A549 (cell line): ENCODE measurements at regions not wholly inside any gene's neighbourhood (a gene's known extent, or its start where the extent isn't known, plus 50 kb on each side); places are given as distances from the start of the nearest gene placed in this dataset.
A peak's percentile ranks its signal among the peaks of the same experiment; 100 is the strongest.
"Not testable (repeated sequence)": the region's sequence is repeated elsewhere in the genome, so short reads cannot be mapped to it uniquely, and the experiment has no call there.

ENCODE experiments used
- ATAC-seq, 2 experiments: fragments of 200-7000 bp in 1 of 2; fragments of >200 bp in 1 of 2; cut with Nextera tagmentation in 1 of 2; cut with Tn5 transposase in 1 of 2; 3 replicates each; pipeline versions ENCODE4 v1.8.0 to v1.9.1; 2018 to 2020; ENCODE audit warnings: mild to moderate bottlenecking in 1 of 2, moderate library complexity in 1 of 2
- CTCF ChIA-PET: fragments of 300-600 bp; sonication (Branson Sonifier 250); formaldehyde crosslinking; extraction: SDS; loops from one replicate; lab custom pipeline; 2021; ENCODE audit warnings: antibody characterized with exemption, inconsistent platforms; lab: Yijun Ruan, JAX
- POLR2A ChIA-PET: fragments of 350-600 bp; formaldehyde crosslinking; extraction: SDS; loops from one replicate; lab custom pipeline; 2021; ENCODE audit warnings: antibody characterized with exemption, inconsistent platforms; lab: Yijun Ruan, JAX
- DNase-seq, 2 experiments: peaks; one replicate each; pipeline versions ENCODE4 v3.0.0 to v3.0.0-alpha.2; 2011 to 2016; ENCODE audit warnings: low read depth in 1 of 2, low spot score in 1 of 2
- FAIRE-seq: peaks from 2 replicates; lab custom pipeline; 2011; peaks lifted over from hg19 to GRCh38; lab: Jason Lieb, UNC
- H3K27ac ChIP-seq, 2 experiments: fragments of >200 bp; sonication (Bioruptor Twin); formaldehyde crosslinking; 3 replicates each; pipeline ENCODE4 v1.5.1; 2016 to 2017
- H3K4me1 ChIP-seq: fragments of >200 bp; sonication (Bioruptor Twin); formaldehyde crosslinking; 3 replicates; pipeline ENCODE4 v1.6.1; 2016
- H3K4me2 ChIP-seq: fragments of >200 bp; sonication (Bioruptor Twin); formaldehyde crosslinking; 3 replicates; pipeline ENCODE4 v1.6.1; 2016
- H3K4me3 ChIP-seq: fragments of >200 bp; sonication (Bioruptor Twin); formaldehyde crosslinking; 3 replicates; pipeline ENCODE4 v1.5.1; 2016
- H3K9me3 ChIP-seq: fragments of >200 bp; sonication (Bioruptor Twin); formaldehyde crosslinking; 3 replicates; pipeline ENCODE4 v1.6.1; 2016
- CEBPB ChIP-seq, 2 experiments: fragments of >200 bp in 1 of 2; sonication (Bioruptor Twin) in 1 of 2; formaldehyde crosslinking in 1 of 2; IDR thresholded peaks; 2 replicates each; pipeline ENCODE4 v1.6.1; 2012 to 2016
- EHMT2 ChIP-seq: fragments of 200-600 bp; sonication (generic); IDR thresholded peaks from 2 replicates; pipeline ENCODE4 v1.6.1; 2016; ENCODE audit warnings: antibody characterized with exemption, low read depth, mild to moderate bottlenecking, moderate library complexity
- FOSB ChIP-seq: fragments of 250-450 bp; sonication (Bioruptor Pico); IDR thresholded peaks from 2 replicates; pipeline ENCODE4 v1.5.0; 2020; ENCODE audit warnings: mild to moderate bottlenecking, moderate library complexity
- FOSL2 ChIP-seq, 2 experiments: fragments of 450-650 bp in 1 of 2; fragments of >200 bp in 1 of 2; sonication (Bioruptor Twin) in 1 of 2; formaldehyde crosslinking; IDR thresholded peaks; 2 replicates each; pipeline versions ENCODE4 v1.5.0 to v1.6.1; 2016 to 2020; ENCODE audit warnings: mild to moderate bottlenecking in 1 of 2, moderate library complexity in 1 of 2
- HDAC2 ChIP-seq: fragments of 200-600 bp; sonication (generic); IDR thresholded peaks from 2 replicates; pipeline ENCODE4 v1.6.1; 2016
- HOXA7 ChIP-seq: fragments of 250-450 bp; sonication (Bioruptor Pico); IDR thresholded peaks from 2 replicates; pipeline ENCODE4 v1.5.0; 2020; ENCODE audit warnings: mild to moderate bottlenecking, moderate library complexity
- HOXB13 ChIP-seq: fragments of 250-450 bp; sonication (Bioruptor Pico); IDR thresholded peaks from 2 replicates; pipeline ENCODE4 v1.5.0; 2020; ENCODE audit warnings: low read depth, mild to moderate bottlenecking, moderate library complexity
- MAFK ChIP-seq: fragments of 450-650 bp; IDR thresholded peaks from 2 replicates; pipeline ENCODE4 v1.6.1; 2014; ENCODE audit not compliant: partially characterized antibody
- RAD21 ChIP-seq, 2 experiments: fragments of >200 bp in 1 of 2; sonication (Bioruptor Twin) in 1 of 2; formaldehyde crosslinking in 1 of 2; IDR thresholded peaks in 1 of 2; conservative IDR thresholded peaks in 1 of 2; 2 replicates in 1 of 2; 3 replicates in 1 of 2; pipeline ENCODE4 v1.6.1; 2012 to 2018; ENCODE audit warnings: inconsistent platforms in 1 of 2
- RNF2 ChIP-seq: fragments of 200-600 bp; sonication (generic); IDR thresholded peaks from 2 replicates; pipeline ENCODE4 v1.6.1; 2016; ENCODE audit warnings: low read depth, mild to moderate bottlenecking, antibody characterized with exemption, moderate library complexity, borderline replicate concordance
- WGBS: methylation state at CpG from one replicate; pipeline ENCODE4 v1.1.6; 2017; ENCODE audit errors: missing lambda C conversion rate; 5-methylcytosine and 5-hydroxymethylcytosine counted together
- TF ChIP-seq, protein P1 (sequence below): IDR thresholded peaks from 2 replicates; pipeline ENCODE4 v1.6.1; 2012
- TF ChIP-seq, protein P2 (sequence below): fragments of 200-600 bp; sonication (generic); IDR thresholded peaks from 2 replicates; pipeline ENCODE4 v1.6.1; 2016; ENCODE audit warnings: antibody characterized with exemption, mild to moderate bottlenecking, moderate library complexity
- TF ChIP-seq, protein P3 (sequence below): IDR thresholded peaks from 2 replicates; pipeline ENCODE4 v1.6.1; 2012; ENCODE audit warnings: low read depth, borderline replicate concordance
- TF ChIP-seq, protein P4 (sequence below): fragments of 250-450 bp; sonication (Bioruptor Pico); IDR thresholded peaks from 2 replicates; pipeline ENCODE4 v1.5.0; 2020; ENCODE audit warnings: low read depth, mild to moderate bottlenecking, moderate library complexity

DNA sequence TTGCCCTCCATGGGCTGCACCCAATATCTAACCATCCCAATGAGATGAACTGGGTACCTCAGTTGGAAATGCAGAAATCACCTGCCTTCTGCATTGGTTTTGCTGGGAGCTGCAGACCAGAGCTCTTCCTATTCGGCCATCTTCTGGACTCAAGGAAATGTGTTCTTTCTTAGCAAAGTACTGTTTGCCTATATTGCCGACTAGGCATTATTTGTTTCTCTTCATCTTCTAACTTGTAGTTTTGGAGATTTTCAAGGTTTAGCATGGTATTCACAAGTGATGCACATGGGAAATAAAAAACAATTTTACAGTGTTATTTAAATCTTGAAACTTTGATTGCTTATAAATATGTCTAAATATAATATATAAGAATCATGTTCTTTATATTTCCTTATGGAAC is 377.8 kb upstream of the POU1F1 start:
- POLR2A ChIA-PET, result no interaction called here
- WGBS, result 70% methylated on average over 2 of the region's 2 CpGs

DNA sequence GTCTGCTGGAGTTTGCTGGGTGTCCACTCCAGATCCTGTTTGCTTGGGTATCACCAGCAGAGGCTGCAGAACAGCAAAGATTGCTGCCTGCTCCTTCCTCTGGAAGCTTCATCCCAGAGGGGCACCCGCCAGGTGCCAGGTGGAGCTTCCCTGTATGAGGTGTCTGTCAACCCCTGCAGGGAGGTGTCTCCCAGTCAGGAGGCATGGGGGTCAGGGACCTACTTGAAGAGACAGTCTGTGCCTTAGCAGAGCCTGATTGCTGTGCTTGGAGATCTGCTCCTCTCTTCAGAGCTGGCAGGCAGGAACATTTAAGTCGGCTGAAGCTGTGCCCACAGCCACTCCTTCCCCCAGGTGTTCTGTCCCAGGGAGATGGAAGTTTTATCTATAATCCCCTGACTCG is 376.8 kb upstream of the POU1F1 start:
- H3K4me1 ChIP-seq, H3K4me3 ChIP-seq, POLR2A ChIA-PET, H3K27ac ChIP-seq, FAIRE-seq, H3K4me2 ChIP-seq, ATAC-seq, DNase-seq, H3K9me3 ChIP-seq: not testable (repeated sequence)
- 50% methylated on average over 3 of the region's 3 CpGs for WGBS
- CTCF ChIA-PET, result interaction anchor here (1.4 kb wide), 1 partner anchor 14 kb away, joined by 3 read pairs; no protein-coding TSS in a partner anchor

More for the DNA sequence above, 377.8 kb upstream of the POU1F1 start:
- Histone ChIP-seq H3K27ac (no peak overlapping the region), H3K9me3 (no peaks in the 10 kb centered on the region), H3K4me3 (no peak overlapping the region), H3K4me2 (no peak overlapping the region), H3K4me1 (no peaks in the 10 kb centered on the region)
- no peak for FAIRE-seq
- no peak for ATAC-seq
- TF ChIP-seq MAFK (peak; percentile 95), FOSB (no peak), RNF2 (no peak)
- CTCF ChIA-PET, result interaction anchor here (1.4 kb wide), 1 partner anchor 13 kb away, joined by 3 read pairs; no protein-coding TSS in a partner anchor
- DNase-seq, result no peak

DNA sequence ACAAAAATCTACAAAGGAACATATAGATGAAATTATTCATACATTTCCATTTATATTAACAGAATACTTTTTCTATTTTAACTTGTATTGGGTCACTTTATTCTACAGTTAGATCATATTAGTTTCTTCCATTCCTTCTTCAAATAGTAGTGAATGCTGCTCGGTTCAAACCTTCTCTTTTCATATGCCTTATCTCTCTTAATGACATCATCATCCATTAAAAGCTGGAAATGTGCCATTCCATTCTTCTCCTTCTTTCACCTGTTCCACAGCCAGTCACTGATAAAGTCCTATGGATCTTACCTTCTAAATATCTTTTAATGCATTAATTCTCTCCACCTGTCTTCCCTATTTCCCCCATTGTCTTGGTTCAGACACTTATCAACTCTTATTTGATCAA is 358.0 kb upstream of the POU1F1 start:
- ATAC-seq (no peak), FAIRE-seq (no peak), DNase-seq (no peak)
- 38% methylated on average over 1 of the region's 1 CpG for WGBS
- CTCF ChIA-PET, result no interaction called here
- H3K4me2 ChIP-seq, result no peak overlapping the region
- no peak overlapping the region for H3K4me3 ChIP-seq
- no peaks in the 10 kb centered on the region for H3K4me1 ChIP-seq
- no peak overlapping the region for H3K27ac ChIP-seq
- TF ChIP-seq, protein P1, sequence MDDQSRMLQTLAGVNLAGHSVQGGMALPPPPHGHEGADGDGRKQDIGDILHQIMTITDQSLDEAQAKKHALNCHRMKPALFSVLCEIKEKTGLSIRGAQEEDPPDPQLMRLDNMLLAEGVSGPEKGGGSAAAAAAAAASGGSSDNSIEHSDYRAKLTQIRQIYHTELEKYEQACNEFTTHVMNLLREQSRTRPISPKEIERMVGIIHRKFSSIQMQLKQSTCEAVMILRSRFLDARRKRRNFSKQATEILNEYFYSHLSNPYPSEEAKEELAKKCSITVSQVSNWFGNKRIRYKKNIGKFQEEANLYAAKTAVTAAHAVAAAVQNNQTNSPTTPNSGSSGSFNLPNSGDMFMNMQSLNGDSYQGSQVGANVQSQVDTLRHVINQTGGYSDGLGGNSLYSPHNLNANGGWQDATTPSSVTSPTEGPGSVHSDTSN, result no peak
- TF ChIP-seq HOXB13 (CRISPR knock-in tag) (no peak), CEBPB (IDR thresholded peaks at IDR 0.05) (no peak), EHMT2 (no peak), FOSL2 (IDR thresholded peaks at IDR 0.05) (no peak), FOSL2 (CRISPR knock-in tag; IDR thresholded peaks at IDR 0.05) (no peak), HOXA7 (CRISPR knock-in tag) (no peak), RAD21 (conservative IDR thresholded peaks at IDR 0.05 in 1 of 2, IDR thresholded peaks at IDR 0.05 in 1 of 2) (no peak), HDAC2 (no peak)
- TF ChIP-seq, protein P2, sequence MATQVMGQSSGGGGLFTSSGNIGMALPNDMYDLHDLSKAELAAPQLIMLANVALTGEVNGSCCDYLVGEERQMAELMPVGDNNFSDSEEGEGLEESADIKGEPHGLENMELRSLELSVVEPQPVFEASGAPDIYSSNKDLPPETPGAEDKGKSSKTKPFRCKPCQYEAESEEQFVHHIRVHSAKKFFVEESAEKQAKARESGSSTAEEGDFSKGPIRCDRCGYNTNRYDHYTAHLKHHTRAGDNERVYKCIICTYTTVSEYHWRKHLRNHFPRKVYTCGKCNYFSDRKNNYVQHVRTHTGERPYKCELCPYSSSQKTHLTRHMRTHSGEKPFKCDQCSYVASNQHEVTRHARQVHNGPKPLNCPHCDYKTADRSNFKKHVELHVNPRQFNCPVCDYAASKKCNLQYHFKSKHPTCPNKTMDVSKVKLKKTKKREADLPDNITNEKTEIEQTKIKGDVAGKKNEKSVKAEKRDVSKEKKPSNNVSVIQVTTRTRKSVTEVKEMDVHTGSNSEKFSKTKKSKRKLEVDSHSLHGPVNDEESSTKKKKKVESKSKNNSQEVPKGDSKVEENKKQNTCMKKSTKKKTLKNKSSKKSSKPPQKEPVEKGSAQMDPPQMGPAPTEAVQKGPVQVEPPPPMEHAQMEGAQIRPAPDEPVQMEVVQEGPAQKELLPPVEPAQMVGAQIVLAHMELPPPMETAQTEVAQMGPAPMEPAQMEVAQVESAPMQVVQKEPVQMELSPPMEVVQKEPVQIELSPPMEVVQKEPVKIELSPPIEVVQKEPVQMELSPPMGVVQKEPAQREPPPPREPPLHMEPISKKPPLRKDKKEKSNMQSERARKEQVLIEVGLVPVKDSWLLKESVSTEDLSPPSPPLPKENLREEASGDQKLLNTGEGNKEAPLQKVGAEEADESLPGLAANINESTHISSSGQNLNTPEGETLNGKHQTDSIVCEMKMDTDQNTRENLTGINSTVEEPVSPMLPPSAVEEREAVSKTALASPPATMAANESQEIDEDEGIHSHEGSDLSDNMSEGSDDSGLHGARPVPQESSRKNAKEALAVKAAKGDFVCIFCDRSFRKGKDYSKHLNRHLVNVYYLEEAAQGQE, result no peak
- TF ChIP-seq, protein P3, sequence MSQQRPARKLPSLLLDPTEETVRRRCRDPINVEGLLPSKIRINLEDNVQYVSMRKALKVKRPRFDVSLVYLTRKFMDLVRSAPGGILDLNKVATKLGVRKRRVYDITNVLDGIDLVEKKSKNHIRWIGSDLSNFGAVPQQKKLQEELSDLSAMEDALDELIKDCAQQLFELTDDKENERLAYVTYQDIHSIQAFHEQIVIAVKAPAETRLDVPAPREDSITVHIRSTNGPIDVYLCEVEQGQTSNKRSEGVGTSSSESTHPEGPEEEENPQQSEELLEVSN, result no peak
- TF ChIP-seq, protein P4, sequence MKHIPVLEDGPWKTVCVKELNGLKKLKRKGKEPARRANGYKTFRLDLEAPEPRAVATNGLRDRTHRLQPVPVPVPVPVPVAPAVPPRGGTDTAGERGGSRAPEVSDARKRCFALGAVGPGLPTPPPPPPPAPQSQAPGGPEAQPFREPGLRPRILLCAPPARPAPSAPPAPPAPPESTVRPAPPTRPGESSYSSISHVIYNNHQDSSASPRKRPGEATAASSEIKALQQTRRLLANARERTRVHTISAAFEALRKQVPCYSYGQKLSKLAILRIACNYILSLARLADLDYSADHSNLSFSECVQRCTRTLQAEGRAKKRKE (CRISPR knock-in tag), result no peak
- no peaks in the 10 kb centered on the region; the same call in 2 of the 3 replicates for H3K9me3 ChIP-seq
- POLR2A ChIA-PET, result no interaction called here
